HUES6 (cell line): ENCODE measurements at regions not wholly inside any gene's neighbourhood (a gene's known extent, or its start where the extent isn't known, plus 50 kb on each side); places are given as distances from the start of the nearest gene placed in this dataset.
A peak's percentile ranks its signal among the peaks of the same experiment; 100 is the strongest.

Source experiments
- H3K27ac ChIP-seq: 2 replicates; pipeline ENCODE4 v1.7.0; 2013; ENCODE audit warnings: low read depth, mild to moderate bottlenecking, low read length, inconsistent platforms
- H3K27me3 ChIP-seq: 2 replicates; pipeline ENCODE4 v1.6.1; 2013; ENCODE audit warnings: low read length; ENCODE audit not compliant: control insufficient read depth, insufficient read depth
- H3K36me3 ChIP-seq: 2 replicates; pipeline ENCODE4 v1.6.1; 2013; ENCODE audit warnings: low read length; ENCODE audit not compliant: control insufficient read depth, insufficient read depth
- H3K4me1 ChIP-seq: 2 replicates; pipeline ENCODE4 v1.6.1; 2013; ENCODE audit warnings: low read length; ENCODE audit not compliant: control insufficient read depth, insufficient read depth
- H3K4me3 ChIP-seq: 2 replicates; pipeline ENCODE4 v1.5.1; 2013; ENCODE audit warnings: low read depth, low read length
- H3K9ac ChIP-seq: one replicate; pipeline ENCODE4 v1.6.1; 2013; ENCODE audit warnings: mild to moderate bottlenecking, low read length
- H3K9me3 ChIP-seq: 2 replicates; pipeline ENCODE4 v1.6.1; 2013; ENCODE audit warnings: low read depth, low read length; ENCODE audit not compliant: control insufficient read depth, insufficient read depth

DNA sequence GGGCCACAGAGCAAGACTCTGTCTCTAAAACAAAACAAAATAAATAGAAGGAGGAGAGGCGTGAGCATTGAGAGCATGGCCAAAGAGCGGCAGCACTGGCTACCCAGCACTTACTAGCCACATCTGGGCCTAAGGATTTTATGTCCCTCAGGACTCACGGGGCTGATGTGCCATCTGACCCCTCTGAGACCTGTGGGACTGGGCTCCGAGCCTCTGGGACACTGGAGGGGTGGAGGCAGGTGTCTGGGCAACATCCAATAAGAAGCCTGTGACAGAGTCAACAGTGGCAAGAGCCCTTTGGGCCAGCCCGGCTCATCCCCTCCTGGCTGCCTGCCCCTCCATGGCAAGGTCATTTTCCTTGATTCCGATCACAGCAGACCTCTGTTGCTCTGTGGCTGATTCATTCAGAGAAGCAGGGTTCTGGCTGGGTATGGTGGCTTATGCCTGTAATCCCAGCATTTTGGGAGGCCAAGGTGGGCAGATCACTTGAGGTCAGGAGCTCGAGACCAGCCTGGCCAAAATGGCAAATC is 60.7 kb downstream of the RRM2 start:
- Histone ChIP-seq H3K27me3 (no peaks in the 10 kb centered on the region), H3K36me3 (no peaks in the 10 kb centered on the region), H3K4me1 (no peaks in the 10 kb centered on the region), H3K9me3 (no peaks in the 10 kb centered on the region), H3K9ac (no peak overlapping the region), H3K27ac (no peak overlapping the region), H3K4me3 (no peak overlapping the region)

DNA sequence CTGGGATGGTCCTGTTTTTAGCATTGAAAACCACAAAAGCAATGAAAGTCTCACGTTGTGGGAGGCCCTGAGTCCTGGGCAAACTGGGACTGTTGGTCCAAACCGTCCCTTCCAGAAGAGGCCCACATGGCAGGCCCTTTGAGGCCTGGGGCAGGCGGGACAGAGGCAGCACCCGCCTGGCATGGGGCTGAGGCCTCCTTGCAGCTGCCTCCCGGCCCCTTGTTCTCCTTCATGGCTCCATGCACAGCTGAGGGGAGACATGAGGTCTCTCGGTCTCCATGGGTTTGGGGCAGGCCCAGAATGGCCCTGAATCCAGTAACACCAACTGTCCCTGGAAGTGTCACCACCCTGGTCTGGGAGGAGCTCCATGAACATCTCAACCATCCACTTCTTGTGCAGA is 61.9 kb downstream of the RRM2 start:
- no peaks in the 10 kb centered on the region for H3K36me3 ChIP-seq
- no peak overlapping the region for H3K27ac ChIP-seq
- H3K4me3 ChIP-seq, result no peak overlapping the region
- no peaks in the 10 kb centered on the region for H3K27me3 ChIP-seq
- no peak overlapping the region for H3K9ac ChIP-seq
- H3K9me3 ChIP-seq, result no peaks in the 10 kb centered on the region
- no peaks in the 10 kb centered on the region for H3K4me1 ChIP-seq

DNA sequence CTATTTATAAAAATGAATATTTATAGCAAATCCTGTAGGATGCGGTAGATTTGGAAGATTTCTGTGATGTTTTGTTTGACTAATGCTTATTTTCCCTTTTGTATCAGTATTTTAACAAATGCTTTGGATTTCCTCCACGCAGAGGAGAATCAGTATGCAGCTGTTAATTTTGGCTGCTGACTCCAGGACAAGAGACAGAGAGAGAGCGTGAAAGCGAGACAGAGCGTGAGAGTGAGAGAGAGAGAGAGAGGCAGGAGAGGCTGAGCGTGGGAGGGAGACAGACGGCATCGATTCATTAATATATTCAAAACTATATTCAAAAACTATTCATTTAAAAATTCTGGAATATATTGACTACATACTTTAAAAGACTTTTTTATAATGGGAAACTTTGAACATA is 62.5 kb downstream of the RRM2 start:
- Histone ChIP-seq H3K4me3 (no peak overlapping the region), H3K27me3 (no peaks in the 10 kb centered on the region), H3K36me3 (no peaks in the 10 kb centered on the region), H3K9ac (no peak overlapping the region), H3K27ac (no peak overlapping the region), H3K4me1 (no peaks in the 10 kb centered on the region), H3K9me3 (no peaks in the 10 kb centered on the region; the same call in 1 of the 2 replicates)

DNA sequence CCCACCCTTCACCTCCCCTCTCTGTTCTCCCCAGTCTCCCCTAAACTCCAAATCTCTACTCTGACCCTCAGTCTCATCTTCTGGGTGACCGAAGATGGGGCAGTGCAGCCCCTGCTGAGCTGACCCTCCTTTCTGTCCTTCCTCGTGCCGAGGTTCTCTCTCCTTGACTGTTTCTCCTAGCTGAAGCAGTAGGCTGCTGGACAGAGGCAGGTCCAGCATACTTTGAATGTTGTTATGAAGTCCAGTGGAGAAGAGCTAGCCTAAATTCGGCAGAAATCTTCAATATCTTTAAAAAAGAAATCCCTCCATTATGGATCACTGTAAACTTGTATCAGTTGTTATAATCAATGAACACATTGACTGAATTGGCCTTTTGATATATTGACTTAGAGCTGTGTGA is 63.2 kb downstream of the RRM2 start:
- no peaks in the 10 kb centered on the region for H3K36me3 ChIP-seq
- H3K27me3 ChIP-seq, result no peaks in the 10 kb centered on the region
- H3K9ac ChIP-seq, result no peak overlapping the region
- H3K4me1 ChIP-seq, result no peaks in the 10 kb centered on the region
- no peak overlapping the region for H3K27ac ChIP-seq
- no peaks in the 10 kb centered on the region; the same call in 1 of the 2 replicates for H3K9me3 ChIP-seq
- H3K4me3 ChIP-seq, result no peak overlapping the region

DNA sequence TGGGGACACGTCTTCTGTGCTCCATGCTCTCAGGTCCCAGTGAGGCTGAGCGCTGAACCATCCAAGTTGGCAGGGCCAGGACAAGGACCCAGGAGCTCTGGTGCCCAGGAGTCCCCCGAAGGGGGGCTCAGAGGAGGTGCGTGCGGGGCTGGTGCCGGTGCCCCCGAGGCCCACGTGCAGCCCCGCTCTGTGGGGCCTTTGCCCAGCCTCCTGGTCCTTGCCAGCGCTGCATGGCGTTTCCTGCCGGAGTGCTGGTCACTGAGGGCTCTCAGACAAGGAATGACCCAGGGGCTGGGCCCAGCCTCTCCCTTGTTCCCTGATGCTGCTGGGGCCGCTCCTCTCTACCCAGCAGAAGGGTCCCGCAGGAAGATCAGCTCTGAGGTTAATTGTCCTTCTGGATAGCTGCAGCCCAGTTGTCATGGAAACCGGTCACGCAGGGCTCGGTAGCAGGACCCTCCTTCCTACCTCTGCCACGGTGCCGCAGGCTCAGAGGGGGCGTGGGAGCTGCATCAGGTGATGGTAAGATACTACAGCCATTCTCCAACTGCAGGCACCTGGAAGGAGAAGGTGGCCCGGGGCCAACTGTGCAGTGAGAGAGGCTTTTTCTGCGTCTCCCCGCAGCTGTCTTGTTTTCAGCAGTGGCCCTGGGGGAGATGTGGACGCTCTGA is 64.5 kb downstream of the RRM2 start:
- Histone ChIP-seq H3K36me3 (no peaks in the 10 kb centered on the region), H3K4me1 (no peaks in the 10 kb centered on the region), H3K27me3 (no peaks in the 10 kb centered on the region), H3K9me3 (no peaks in the 10 kb centered on the region; the same call in 1 of the 2 replicates), H3K27ac (0 out of 2 replicates have a peak overlapping the region, but pooled peaks have one; percentile 7), H3K4me3 (no peak overlapping the region), H3K9ac (no peak overlapping the region)

DNA sequence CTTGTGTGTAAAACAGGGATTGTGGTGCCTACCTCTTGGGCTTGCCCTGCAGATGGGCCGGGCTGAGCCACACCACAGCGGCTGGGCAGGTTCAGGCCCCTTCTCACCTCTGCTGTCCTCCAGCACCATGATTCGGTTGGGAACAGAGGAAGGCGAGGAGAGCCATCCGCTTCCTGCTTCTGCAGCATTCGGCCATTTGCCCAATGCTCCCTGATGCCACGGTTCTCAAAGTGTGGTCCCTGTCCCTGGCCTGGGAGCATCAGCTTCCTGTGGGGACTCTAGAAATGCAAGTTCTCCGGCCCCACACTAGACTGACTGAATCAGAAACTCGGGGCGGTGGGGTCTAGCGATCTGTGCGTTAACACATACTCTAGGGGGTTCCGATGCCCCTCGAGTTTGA is 65.1 kb downstream of the RRM2 start:
- Histone ChIP-seq H3K36me3 (no peaks in the 10 kb centered on the region), H3K9me3 (no peaks in the 10 kb centered on the region; the same call in 1 of the 2 replicates), H3K27ac (no peak overlapping the region), H3K27me3 (no peaks in the 10 kb centered on the region), H3K4me1 (no peaks in the 10 kb centered on the region), H3K4me3 (no peak overlapping the region), H3K9ac (no peak overlapping the region)

DNA sequence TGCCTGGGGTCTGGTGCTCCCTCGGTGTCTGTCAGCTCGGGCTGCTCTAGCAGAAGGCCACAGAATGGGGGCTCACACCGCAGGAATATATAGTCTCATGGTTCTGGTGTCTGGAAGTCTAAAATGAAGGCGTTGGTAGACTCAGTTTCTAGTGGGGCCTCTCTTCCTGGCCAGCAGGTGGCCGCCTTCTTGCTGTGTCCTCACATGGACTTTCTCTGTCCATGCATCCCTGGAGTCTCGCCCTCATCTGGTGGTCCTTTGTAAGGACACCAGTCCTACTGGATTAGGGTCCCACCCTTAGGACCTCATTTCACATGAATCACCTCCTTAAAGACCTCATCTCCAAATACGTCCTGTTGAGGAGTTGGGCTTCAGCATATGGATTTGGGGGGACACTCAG is 65.7 kb downstream of the RRM2 start:
- Histone ChIP-seq H3K9me3 (no peaks in the 10 kb centered on the region; the same call in 1 of the 2 replicates), H3K27ac (no peak overlapping the region), H3K4me3 (no peak overlapping the region), H3K9ac (no peak overlapping the region), H3K36me3 (no peaks in the 10 kb centered on the region), H3K27me3 (no peaks in the 10 kb centered on the region), H3K4me1 (no peaks in the 10 kb centered on the region)

DNA sequence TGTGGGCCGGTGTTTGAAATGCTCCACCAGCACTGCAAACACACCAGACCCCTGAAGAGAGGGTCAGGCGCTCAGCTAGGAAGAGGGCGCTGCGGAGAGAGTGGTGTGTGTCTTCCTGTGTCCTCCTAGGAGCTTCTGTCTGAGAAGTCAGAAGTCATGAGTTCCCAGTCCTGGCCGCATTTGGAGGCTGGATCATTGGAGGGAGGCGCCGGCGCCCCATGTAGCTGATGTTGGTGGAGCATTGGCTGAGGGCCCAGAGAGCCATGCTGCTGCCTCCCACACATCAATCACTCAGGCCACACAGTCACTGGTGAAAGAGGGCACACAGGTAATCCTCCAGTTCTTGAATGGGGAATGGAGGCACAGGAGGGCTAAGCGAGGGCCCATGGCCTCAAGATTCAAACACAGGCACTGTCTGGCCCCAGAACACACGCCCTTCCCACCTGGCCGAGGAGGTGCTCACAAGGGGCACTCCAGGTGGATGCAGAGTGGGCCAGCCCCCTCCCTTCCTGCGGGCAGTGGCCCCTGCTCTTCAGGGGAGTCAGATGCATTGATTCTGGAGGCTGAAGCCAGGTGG is 66.3 kb downstream of the RRM2 start:
- Histone ChIP-seq H3K27ac (no peak overlapping the region), H3K9ac (no peak overlapping the region), H3K4me1 (no peaks in the 10 kb centered on the region), H3K27me3 (no peaks in the 10 kb centered on the region), H3K4me3 (no peak overlapping the region), H3K36me3 (no peaks in the 10 kb centered on the region), H3K9me3 (no peaks in the 10 kb centered on the region; the same call in 1 of the 2 replicates)

DNA sequence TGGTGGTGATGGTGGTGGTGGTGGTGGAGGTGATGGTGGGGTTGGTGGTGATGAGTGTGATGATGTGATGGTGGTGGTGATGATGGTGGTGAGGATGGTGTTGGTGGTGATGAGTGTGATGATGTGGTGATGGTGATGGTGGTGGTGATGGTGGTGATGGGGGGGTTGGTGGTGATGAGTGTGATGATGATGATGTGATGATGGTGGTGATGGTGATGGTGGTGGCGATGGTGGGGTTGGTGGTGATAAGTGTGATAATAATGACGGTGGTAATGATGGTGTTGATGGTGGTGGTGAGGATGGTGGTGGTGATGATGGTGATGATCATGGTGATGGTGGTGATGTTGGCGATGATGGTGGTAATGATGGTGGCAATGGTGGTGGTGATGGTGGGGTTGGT is 67.7 kb downstream of the RRM2 start:
- Histone ChIP-seq H3K4me3 (no peak overlapping the region), H3K27ac (no peak overlapping the region), H3K27me3 (no peaks in the 10 kb centered on the region), H3K36me3 (no peaks in the 10 kb centered on the region), H3K9me3 (no peaks in the 10 kb centered on the region; the same call in 1 of the 2 replicates), H3K4me1 (no peaks in the 10 kb centered on the region), H3K9ac (no peak overlapping the region)

DNA sequence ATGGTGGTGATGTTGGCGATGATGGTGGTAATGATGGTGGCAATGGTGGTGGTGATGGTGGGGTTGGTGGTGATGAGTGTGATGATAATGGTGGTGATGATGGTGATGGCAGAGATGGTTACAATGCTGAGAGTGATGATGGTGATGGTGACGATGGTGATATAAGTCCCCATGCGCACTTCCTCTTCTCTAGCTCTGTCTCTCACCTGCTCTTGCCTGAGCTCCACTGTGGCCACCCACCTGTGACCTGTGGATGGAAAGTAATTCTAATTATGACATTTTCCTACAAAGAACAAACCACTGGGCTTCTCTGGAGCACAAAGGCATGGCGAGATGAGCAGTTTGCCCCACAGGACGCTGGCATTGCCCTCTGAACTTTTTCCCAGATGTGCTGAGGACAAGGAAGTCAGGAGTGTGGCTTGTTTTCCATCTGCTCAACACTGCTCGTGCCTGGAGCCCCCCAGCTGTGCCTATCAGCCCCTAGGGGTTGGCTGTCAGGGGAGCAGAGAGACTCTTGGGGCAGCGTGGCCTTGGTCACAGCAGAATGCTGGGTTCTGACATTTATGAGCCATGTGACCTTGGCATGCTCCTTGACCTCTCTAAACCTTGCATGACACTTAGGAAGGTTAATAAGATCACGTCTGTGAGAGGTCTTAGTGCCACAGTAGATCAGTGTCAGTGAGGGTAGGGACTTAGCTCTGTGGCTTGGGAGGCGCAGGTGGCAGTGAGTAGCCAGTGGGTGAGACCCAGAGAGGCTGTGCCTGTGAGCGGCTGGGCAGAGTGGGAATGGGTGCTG is 68.4 kb downstream of the RRM2 start:
- no peak overlapping the region for H3K4me3 ChIP-seq
- no peaks in the 10 kb centered on the region; the same call in 1 of the 2 replicates for H3K9me3 ChIP-seq
- H3K27me3 ChIP-seq, result no peaks in the 10 kb centered on the region
- H3K9ac ChIP-seq, result no peak overlapping the region
- no peaks in the 10 kb centered on the region for H3K4me1 ChIP-seq
- H3K36me3 ChIP-seq, result no peaks in the 10 kb centered on the region
- no peak overlapping the region for H3K27ac ChIP-seq

DNA sequence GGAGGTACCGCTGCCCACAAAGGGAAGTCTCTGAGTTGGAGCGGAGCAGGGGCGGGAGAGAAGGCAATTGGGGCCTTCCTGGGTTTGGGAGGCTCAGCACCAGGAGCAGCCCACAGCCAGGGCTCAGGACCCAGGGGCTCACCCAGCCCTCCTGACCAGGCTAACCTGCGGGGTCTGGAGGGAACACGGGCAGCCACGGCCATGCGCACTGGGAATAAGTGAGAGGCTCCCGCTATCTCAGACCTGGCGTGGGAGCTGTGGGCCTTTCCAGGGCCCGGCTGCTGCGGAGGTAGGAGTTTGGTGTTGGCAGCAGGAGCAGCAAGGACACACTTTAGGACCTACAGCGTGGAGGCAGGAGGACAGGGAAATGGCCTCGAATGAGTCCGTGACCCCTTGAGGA is 69.0 kb downstream of the RRM2 start:
- Histone ChIP-seq H3K4me1 (no peaks in the 10 kb centered on the region), H3K36me3 (no peaks in the 10 kb centered on the region), H3K4me3 (no peak overlapping the region), H3K27me3 (no peaks in the 10 kb centered on the region), H3K9me3 (no peaks in the 10 kb centered on the region; the same call in 1 of the 2 replicates), H3K27ac (no peak overlapping the region), H3K9ac (no peak overlapping the region)
